IMR-90 (cell line): ENCODE measurements at regions not wholly inside any gene's neighbourhood (a gene's known extent, or its start where the extent isn't known, plus 50 kb on each side); places are given as distances from the start of the nearest gene placed in this dataset.

Source experiments
- ATAC-seq: fragments of 200-7000 bp; cut with Tn5 transposase; 2 replicates; pipeline ENCODE4 v1.9.1; 2020; ENCODE audit warnings: low read depth, mild to moderate bottlenecking, moderate library complexity
- BruUV-seq: library from RNA; stranded (reverse); fragments of 400-500 nt; replicated peaks from 2 replicates; lab custom pipeline; 2021; lab: Mats Ljungman, UMichigan
- CTCF ChIA-PET: fragments of 300-600 bp; formaldehyde crosslinking; extraction: SDS; loops from one replicate; lab custom pipeline; 2021; ENCODE audit warnings: antibody characterized with exemption; lab: Yijun Ruan, JAX
- POLR2A ChIA-PET: fragments of 300-600 bp; sonication (Branson Sonifier 250); formaldehyde crosslinking; loops from one replicate; lab custom pipeline; 2022; ENCODE audit warnings: antibody characterized with exemption; ENCODE audit not compliant: unreplicated experiment; lab: Charles Lee
- DNase-seq: peaks from one replicate; pipeline ENCODE4 v3.0.0; 2013
- H2AFZ ChIP-seq: replicated peaks from 2 replicates; pipeline ENCODE3; 2013; ENCODE audit warnings: low read length, mild to moderate bottlenecking; ENCODE audit not compliant: poor library complexity
- H2AK5ac ChIP-seq: 2 replicates; pipeline ENCODE4 v1.6.1; 2013; ENCODE audit warnings: low read depth, low read length, inconsistent platforms
- H2AK9ac ChIP-seq: replicated peaks from 2 replicates; pipeline ENCODE3; 2013; ENCODE audit warnings: mild to moderate bottlenecking, low read depth, low read length, moderate library complexity; ENCODE audit not compliant: poor library complexity
- H2BK120ac ChIP-seq: 2 replicates; pipeline ENCODE4 v1.6.1; 2013; ENCODE audit warnings: low read depth, low read length, inconsistent platforms
- H2BK15ac ChIP-seq: 3 replicates; pipeline ENCODE4 v1.6.1; 2013; ENCODE audit warnings: low read depth, low read length, inconsistent platforms
- H2BK20ac ChIP-seq: 2 replicates; pipeline ENCODE4 v1.6.1; 2013; ENCODE audit warnings: low read depth, mild to moderate bottlenecking, inconsistent platforms, low read length, moderate library complexity
- H2BK5ac ChIP-seq: 2 replicates; pipeline ENCODE4 v1.6.1; 2013; ENCODE audit warnings: mild to moderate bottlenecking, low read depth, low read length, inconsistent platforms; ENCODE audit not compliant: poor library complexity, severe bottlenecking
- H3K14ac ChIP-seq: replicated peaks from 2 replicates; pipeline ENCODE4 v1.6.1; 2013; ENCODE audit warnings: low read depth, low read length, inconsistent platforms
- H3K18ac ChIP-seq: 2 replicates; pipeline ENCODE4 v1.6.1; 2013; ENCODE audit warnings: low read depth, low read length, control low read depth
- H3K23ac ChIP-seq: 2 replicates; pipeline ENCODE4 v1.6.1; 2013; ENCODE audit warnings: low read depth, low read length, inconsistent platforms
- H3K27ac ChIP-seq: 2 replicates; pipeline ENCODE4 v1.5.1; 2013; ENCODE audit warnings: mild to moderate bottlenecking, control low read depth, low read length; ENCODE audit not compliant: insufficient read depth
- H3K27me3 ChIP-seq: 2 replicates; pipeline ENCODE4 v1.6.1; 2013; ENCODE audit warnings: low read length; ENCODE audit not compliant: control insufficient read depth, insufficient read depth
- H3K36me3 ChIP-seq: 2 replicates; pipeline ENCODE4 v1.6.1; 2013; ENCODE audit warnings: low read length, mixed read lengths; ENCODE audit not compliant: control insufficient read depth, insufficient read depth
- H3K4ac ChIP-seq: 2 replicates; pipeline ENCODE4 v1.6.1; 2013; ENCODE audit warnings: low read depth, low read length, inconsistent platforms
- H3K4me1 ChIP-seq: 2 replicates; pipeline ENCODE4 v1.6.1; 2013; ENCODE audit warnings: low read length, mixed read lengths; ENCODE audit not compliant: control insufficient read depth, insufficient read depth
- H3K4me2 ChIP-seq: 2 replicates; pipeline ENCODE4 v1.6.1; 2013; ENCODE audit warnings: low read depth, mild to moderate bottlenecking, control low read depth, low read length, moderate library complexity
- H3K4me3 ChIP-seq: 2 replicates; pipeline ENCODE4 v1.5.1; 2013; ENCODE audit warnings: low read depth, mild to moderate bottlenecking, control low read depth, low read length, moderate library complexity; ENCODE audit not compliant: insufficient read depth
- H3K56ac ChIP-seq: 2 replicates; pipeline ENCODE4 v1.6.1; 2013; ENCODE audit warnings: low read length, inconsistent platforms; ENCODE audit not compliant: insufficient read depth; ENCODE audit errors: extremely low read depth
- H3K79me1 ChIP-seq, 2 experiments: 2 replicates each; pipeline ENCODE4 v1.6.1; 2013; ENCODE audit warnings: low read length in 2 of 2, inconsistent platforms in 1 of 2, low read depth in 1 of 2
- H3K9ac ChIP-seq: 2 replicates; pipeline ENCODE4 v1.6.1; 2013; ENCODE audit warnings: low read depth, low read length, control low read depth
- H3K9me1 ChIP-seq: 2 replicates; pipeline ENCODE4 v1.6.1; 2013; ENCODE audit warnings: low read length, inconsistent platforms; ENCODE audit not compliant: insufficient read depth
- H3K9me3 ChIP-seq: 2 replicates; pipeline ENCODE4 v1.6.1; 2013; ENCODE audit warnings: low read length; ENCODE audit not compliant: control insufficient read depth, insufficient read depth
- H4K20me1 ChIP-seq: 2 replicates; pipeline ENCODE4 v1.6.1; 2013; ENCODE audit warnings: low read length, inconsistent platforms; ENCODE audit not compliant: insufficient read depth
- H4K5ac ChIP-seq: 2 replicates; pipeline ENCODE4 v1.6.1; 2013; ENCODE audit warnings: mild to moderate bottlenecking, low read depth, low read length, control low read depth
- H4K8ac ChIP-seq, 2 experiments: 2 replicates each; pipeline ENCODE4 v1.6.1; 2013; ENCODE audit warnings: low read depth in 2 of 2, low read length in 2 of 2, control low read depth in 1 of 2, inconsistent platforms in 1 of 2
- H4K91ac ChIP-seq: 2 replicates; pipeline ENCODE4 v1.6.1; 2013; ENCODE audit warnings: low read depth, low read length, inconsistent platforms; ENCODE audit not compliant: insufficient read depth
- BHLHE40 ChIP-seq: fragments of 150-350 bp; IDR thresholded peaks from 2 replicates; pipeline ENCODE4 v1.6.1; 2016; ENCODE audit warnings: mild to moderate bottlenecking, low read depth, low read length
- CEBPB ChIP-seq: IDR thresholded peaks from 2 replicates; pipeline ENCODE4 v1.6.1; 2012; ENCODE audit warnings: low read depth, low read length, improper control_type of control experiment
- CTCF ChIP-seq: conservative IDR thresholded peaks from 2 replicates; pipeline ENCODE4 v1.5.1; 2012; ENCODE audit warnings: mild to moderate bottlenecking, low read depth, low read length, improper control_type of control experiment
- FOS ChIP-seq: fragments of 150-350 bp; IDR thresholded peaks from 2 replicates; pipeline ENCODE4 v1.6.1; 2016; ENCODE audit warnings: low read depth, low read length
- MXI1 ChIP-seq: IDR thresholded peaks from 2 replicates; pipeline ENCODE4 v1.6.1; 2012; ENCODE audit warnings: low read depth, mild to moderate bottlenecking, low read length, moderate library complexity, borderline replicate concordance
- NFE2L2 ChIP-seq: fragments of 150-350 bp; IDR thresholded peaks from 2 replicates; pipeline ENCODE4 v1.6.1; 2016; ENCODE audit warnings: low read depth, mild to moderate bottlenecking, low read length
- POLR2A ChIP-seq: IDR thresholded peaks from 2 replicates; pipeline ENCODE4 v1.6.1; 2012; ENCODE audit warnings: mild to moderate bottlenecking, low read depth, low read length
- USF2 ChIP-seq: fragments of 150-350 bp; IDR thresholded peaks from 2 replicates; pipeline ENCODE4 v1.6.1; 2017; ENCODE audit warnings: mild to moderate bottlenecking, antibody characterized with exemption, low read length, low read depth
- WGBS, 2 experiments: methylation state at CpG; one replicate each; pipeline versions ENCODE4 v1.1.5 to v1.1.7; 2013; ENCODE audit warnings: missing lambda C conversion rate in 2 of 2; ENCODE audit not compliant: insufficient read length in 1 of 2; ENCODE audit errors: extremely low coverage in 2 of 2; 5-methylcytosine and 5-hydroxymethylcytosine counted together
- dilution Hi-C: fragments of 300-500 bp; cut with HindIII; formaldehyde crosslinking; loops from one replicate; pipeline ENCODE4 v1.14.3; 2018; ENCODE audit warnings: low sequenced_read_pairs; ENCODE audit not compliant: unreplicated experiment
- in situ Hi-C: fragments of 300-500 bp; cut with MboI; formaldehyde crosslinking; loops from 3 replicates; pipeline ENCODE4 v1.14.3; 2019; ENCODE audit warnings: low sequenced_read_pairs, inconsistent platforms, mixed read lengths
- intact Hi-C: fragments of 100-400 bp; cut with micrococcal nuclease; formaldehyde crosslinking; loops from 2 replicates; pipeline ENCODE4 v1.10.0; 2022

- Histone ChIP-seq H3K4me1 (no peaks in the 10 kb centered on the region), H2BK5ac (no peak overlapping the region), H2BK120ac (no peak overlapping the region), H3K27me3 (no peaks in the 10 kb centered on the region), H2AK5ac (no peak overlapping the region), H3K9me3 (no peaks in the 10 kb centered on the region), H3K79me1 (no peaks in the 10 kb centered on the region), H3K56ac (no peak overlapping the region), H3K18ac (no peak overlapping the region), H3K4ac (no peak overlapping the region), H2BK20ac (no peak overlapping the region), H3K9ac (no peak overlapping the region), H3K36me3 (no peaks in the 10 kb centered on the region), H3K27ac (no peak overlapping the region), H4K91ac (no peak overlapping the region), H2AK9ac (no peak overlapping the region), H3K23ac (no peak overlapping the region), H2BK15ac (no peak overlapping the region), H4K5ac (no peak overlapping the region), H3K9me1 (no peaks in the 10 kb centered on the region), H4K20me1 (no peaks in the 10 kb centered on the region), H3K4me2 (no peak overlapping the region), H4K8ac (no peak overlapping the region), H3K4me3 (no peak overlapping the region), H3K14ac (no peak overlapping the region), H2AFZ (no peak overlapping the region)
- in situ Hi-C loops, result no loop called here
- intact Hi-C loops, result no loop called here
- dilution Hi-C loops, result no loop called here
- no peak for DNase-seq
- CTCF ChIA-PET, result no interaction called here
- BruUV-seq, result no TSS peak
- no peak for ATAC-seq
- no CpG with 5 or more reads among the region's 4 CpGs for WGBS, 2 experiments
- TF ChIP-seq FOS (no peak), POLR2A (no peak), CEBPB (no peak), NFE2L2 (no peak), USF2 (no peak), BHLHE40 (no peak), CTCF (no peak), MXI1 (no peak)
- POLR2A ChIA-PET, result no interaction called here
Observed at GRCh38 chr18:67964462-67964861, 447.9 kb upstream of the DSEL start.
